ENCODE measurements at regions not wholly inside any gene's neighbourhood (a gene's known extent, or its start where the extent isn't known, plus 50 kb on each side); places are given as distances from the start of the nearest gene placed in this dataset.

DNA sequence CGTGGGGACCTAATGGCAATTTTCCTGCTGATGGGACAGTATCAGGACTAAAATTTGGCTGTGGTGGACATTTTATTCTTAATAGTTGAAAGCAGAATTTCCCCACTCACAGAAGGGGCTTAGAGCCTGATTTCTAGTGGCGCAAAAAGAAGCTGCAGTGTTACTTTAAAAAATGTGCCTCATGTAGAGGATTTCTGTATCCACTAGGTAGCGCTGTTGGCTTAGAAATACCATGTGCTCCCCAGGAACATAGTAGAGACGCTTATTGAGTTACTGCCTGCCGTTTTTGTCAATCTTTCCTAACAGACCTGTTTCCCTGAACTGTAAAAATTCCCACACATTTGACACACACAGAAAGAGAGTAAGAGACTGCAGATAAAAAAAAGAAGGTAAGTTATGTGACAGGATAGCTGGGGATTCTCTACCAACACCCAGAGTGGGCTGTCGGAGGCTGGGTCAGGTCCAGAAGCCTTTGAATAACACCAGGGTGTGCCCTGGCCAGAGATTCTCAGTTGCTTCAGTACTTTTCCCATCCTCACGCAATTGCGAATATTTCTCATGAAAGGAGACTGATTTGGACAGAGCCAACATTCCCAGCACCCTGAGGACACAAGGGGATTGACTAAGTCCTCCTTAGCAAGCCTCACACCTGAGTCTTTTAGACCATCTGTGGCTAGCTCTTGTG, 88.4 kb downstream of the ZXDA start:
- no peak overlapping the region for H2BK120ac ChIP-seq (ENCODE audit: low read depth, low read length, poor library complexity, severe bottlenecking)
- no CpG with 5 or more reads among the region's 8 CpGs for WGBS (ENCODE audit: extremely low coverage, insufficient read length, low lambda C conversion rate)
- H3K23ac ChIP-seq (ENCODE audit: insufficient read length, low read depth, low read length) = no peak overlapping the region

More for the DNA sequence above, 88.4 kb downstream of the ZXDA start:
- H3K4me3 Mint-ChIP-seq = no peak overlapping the region
- no peak for DNase-seq
- Histone ChIP-seq H3K23me2 (ENCODE audit: insufficient read length, low read depth, low read length, poor library complexity, severe bottlenecking) (no peaks in the 10 kb centered on the region), H3K4ac (ENCODE audit: low read depth, low read length) (no peak overlapping the region), H2BK15ac (ENCODE audit: low read depth, low read length) (no peak overlapping the region), H3K27ac (ENCODE audit: insufficient read length, low read depth, low read length) (no peak overlapping the region), H3K4me2 (ENCODE audit: insufficient read depth, insufficient read length, low read length) (no peak overlapping the region), H2BK20ac (ENCODE audit: low read depth, low read length, poor library complexity, severe bottlenecking) (no peak overlapping the region), H4K8ac (replicated peaks; ENCODE audit: insufficient read length, low read depth, low read length) (no peak overlapping the region), H4K91ac (ENCODE audit: insufficient read length, low read depth, low read length) (no peak overlapping the region), H3T11ph (ENCODE audit: low read length) (no peak overlapping the region), H2BK5ac (ENCODE audit: insufficient read length, low read length) (no peak overlapping the region), H3K14ac (ENCODE audit: insufficient read depth, low read length) (no peak overlapping the region), H3K27me3 (ENCODE audit: insufficient read depth, low read length) (no peaks in the 10 kb centered on the region), H4K5ac (ENCODE audit: insufficient read length, low read depth, low read length) (no peak overlapping the region), H3K79me2 (ENCODE audit: insufficient read depth, low read length) (no peaks in the 10 kb centered on the region), H3K9ac (ENCODE audit: extremely low read depth, insufficient read length, low read length) (no peak overlapping the region), H2AK5ac (ENCODE audit: insufficient read length, low read length) (no peak overlapping the region), H3K4me1 (ENCODE audit: insufficient read depth, low read length) (peaks cover 2% of the 10 kb centered on the region; the same call in 1 of the 2 replicates), H2AFZ (ENCODE audit: low read length) (no peak overlapping the region), H3K9me3 (ENCODE audit: control insufficient read depth, low read depth, low read length) (peaks cover 10% of the 10 kb centered on the region), H3K18ac (ENCODE audit: insufficient read length, low read depth, low read length) (no peak overlapping the region), H3K79me1 (ENCODE audit: insufficient read depth, low read depth, low read length, poor library complexity, severe bottlenecking) (no peaks in the 10 kb centered on the region), H4K20me1 (ENCODE audit: control insufficient read depth, insufficient read depth, insufficient read length) (no peaks in the 10 kb centered on the region), H3K56ac (ENCODE audit: insufficient read length, low read depth, low read length) (no peak overlapping the region), H2BK12ac (ENCODE audit: insufficient read length, low read depth, low read length) (no peak overlapping the region)
- TF ChIP-seq, protein P1, sequence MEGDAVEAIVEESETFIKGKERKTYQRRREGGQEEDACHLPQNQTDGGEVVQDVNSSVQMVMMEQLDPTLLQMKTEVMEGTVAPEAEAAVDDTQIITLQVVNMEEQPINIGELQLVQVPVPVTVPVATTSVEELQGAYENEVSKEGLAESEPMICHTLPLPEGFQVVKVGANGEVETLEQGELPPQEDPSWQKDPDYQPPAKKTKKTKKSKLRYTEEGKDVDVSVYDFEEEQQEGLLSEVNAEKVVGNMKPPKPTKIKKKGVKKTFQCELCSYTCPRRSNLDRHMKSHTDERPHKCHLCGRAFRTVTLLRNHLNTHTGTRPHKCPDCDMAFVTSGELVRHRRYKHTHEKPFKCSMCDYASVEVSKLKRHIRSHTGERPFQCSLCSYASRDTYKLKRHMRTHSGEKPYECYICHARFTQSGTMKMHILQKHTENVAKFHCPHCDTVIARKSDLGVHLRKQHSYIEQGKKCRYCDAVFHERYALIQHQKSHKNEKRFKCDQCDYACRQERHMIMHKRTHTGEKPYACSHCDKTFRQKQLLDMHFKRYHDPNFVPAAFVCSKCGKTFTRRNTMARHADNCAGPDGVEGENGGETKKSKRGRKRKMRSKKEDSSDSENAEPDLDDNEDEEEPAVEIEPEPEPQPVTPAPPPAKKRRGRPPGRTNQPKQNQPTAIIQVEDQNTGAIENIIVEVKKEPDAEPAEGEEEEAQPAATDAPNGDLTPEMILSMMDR (conservative IDR thresholded peaks at IDR 0.05) = peak; percentile 69; the same call in 2 of the 3 replicates
- H3K4me1 Mint-ChIP-seq = peaks cover 0 to 6% of the 10 kb centered on the region in 2 experiments; a peak in 2 of 4 replicates
- no peaks in the 10 kb centered on the region; the same call in 1 of the 2 replicates for H3K27me3 Mint-ChIP-seq (ENCODE audit: low read depth)
- peaks cover 0 to 8% (median 3%) of the 10 kb centered on the region in 3 experiments; a peak in 4 of 7 replicates for H3K36me3 Mint-ChIP-seq (ENCODE audit: insufficient read depth in 1 of 3, low read depth in 3 of 3)
- no peak overlapping the region for H3K27ac Mint-ChIP-seq
- peaks cover 88 to 94% of the 10 kb centered on the region in 2 experiments for H3K9me3 Mint-ChIP-seq

Data from H9 (cell line).